B cell (primary cell): ENCODE measurements at regions not wholly inside any gene's neighbourhood (a gene's known extent, or its start where the extent isn't known, plus 50 kb on each side); places are given as distances from the start of the nearest gene placed in this dataset.

Experiments used
- ATAC-seq: fragments of 200-7000 bp; cut with Tn5 transposase; one replicate; pipeline ENCODE4 v1.10.0; 2021; ENCODE audit warnings: low read depth, mild to moderate bottlenecking, moderate number of reproducible peaks, moderate library complexity
- CTCF ChIA-PET: fragments of 350-600 bp; sonication (Branson Sonifier 250); formaldehyde crosslinking; loops from one replicate; lab custom pipeline; 2021; ENCODE audit warnings: antibody characterized with exemption, inconsistent platforms; lab: Charles Lee
- POLR2A ChIA-PET: fragments of 350-600 bp; sonication (Branson Sonifier 250); formaldehyde crosslinking; loops from one replicate; lab custom pipeline; 2021; ENCODE audit warnings: antibody characterized with exemption; lab: Charles Lee
- DNase-seq: peaks from one replicate; pipeline ENCODE4 v3.0.0; 2013
- H2AFZ ChIP-seq: 2 replicates; pipeline ENCODE4 v1.6.1; 2012; ENCODE audit warnings: mild to moderate bottlenecking, low read depth, low read length; ENCODE audit not compliant: insufficient read depth, poor library complexity, severe bottlenecking
- H3K27ac ChIP-seq, 2 donors: 1 replicate in 1 of 2; 2 replicates in 1 of 2; pipeline ENCODE4 v1.5.1; 2012 to 2013; ENCODE audit warnings: low read length in 2 of 2, mild to moderate bottlenecking in 2 of 2, moderate library complexity in 1 of 2
- H3K27me3 ChIP-seq, 4 experiments: fragments of 200-600 bp in 1 of 4; sonication (generic) in 1 of 4; replicated peaks in 1 of 4; 1 replicate in 2 of 4; 2 replicates in 2 of 4; pipeline versions ENCODE4 v1.6.1 to v1.7.0; 2013 to 2016; ENCODE audit warnings: low read length in 3 of 4, mild to moderate bottlenecking in 2 of 4, mixed read lengths in 1 of 4, moderate library complexity in 1 of 4; ENCODE audit not compliant: insufficient read depth in 4 of 4, control insufficient read depth in 3 of 4; ENCODE audit errors: control extremely low read depth in 1 of 4
- H3K36me3 ChIP-seq, 2 experiments: replicated peaks in 1 of 2; 1 replicate in 1 of 2; 2 replicates in 1 of 2; pipeline versions ENCODE4 v1.6.1 to v1.7.1; 2013; ENCODE audit warnings: low read length in 1 of 2; ENCODE audit not compliant: insufficient read depth in 2 of 2, control insufficient read depth in 1 of 2; ENCODE audit errors: control extremely low read depth in 1 of 2, extremely low read depth in 1 of 2
- H3K4me1 ChIP-seq, 2 donors: fragments of 200-600 bp in 1 of 2; sonication (generic) in 1 of 2; 1 replicate in 1 of 2; 2 replicates in 1 of 2; pipeline versions ENCODE4 v1.5.1 to v1.6.1; 2013 to 2017; ENCODE audit warnings: low read length in 2 of 2; ENCODE audit not compliant: control insufficient read depth in 2 of 2, insufficient read depth in 2 of 2
- H3K4me2 ChIP-seq: replicated peaks from 2 replicates; pipeline ENCODE3; 2012; ENCODE audit warnings: mild to moderate bottlenecking, low read depth, low read length; ENCODE audit not compliant: poor library complexity, severe bottlenecking
- H3K4me3 ChIP-seq, 5 experiments: fragments of 200-600 bp in 1 of 5; sonication (generic) in 1 of 5; 1 replicate in 3 of 5; 2 replicates in 2 of 5; pipeline versions ENCODE4 v1.5.1 to v1.7.0; 2011 to 2016; ENCODE audit warnings: low read length in 4 of 5, mild to moderate bottlenecking in 4 of 5, low read depth in 2 of 5, control low read depth in 1 of 5, moderate library complexity in 1 of 5; ENCODE audit not compliant: insufficient read depth in 1 of 5; ENCODE audit errors: control extremely low read depth in 1 of 5, extremely low read depth in 1 of 5
- H3K79me2 ChIP-seq: fragments of 200-600 bp; sonication (generic); one replicate; pipeline ENCODE4 v1.6.0; 2016; ENCODE audit warnings: low read length; ENCODE audit not compliant: control insufficient read depth, insufficient read depth
- H3K9ac ChIP-seq: fragments of 200-600 bp; sonication (generic); 2 replicates; pipeline ENCODE4 v1.6.1; 2017; ENCODE audit warnings: mild to moderate bottlenecking, low read length, moderate library complexity
- H3K9me3 ChIP-seq, 3 donors: one replicate each; pipeline versions ENCODE4 v1.6.1 to v1.7.1; 2013; ENCODE audit warnings: low read length in 2 of 3; ENCODE audit not compliant: control insufficient read depth in 2 of 3, insufficient read depth in 1 of 3; ENCODE audit errors: control extremely low read depth in 1 of 3
- H4K20me1 ChIP-seq: 2 replicates; pipeline ENCODE4 v1.6.0; 2012; ENCODE audit warnings: mild to moderate bottlenecking, low read length; ENCODE audit not compliant: insufficient read depth, control insufficient read depth, poor library complexity, severe bottlenecking
- H3K27ac Mint-ChIP-seq: one replicate; pipeline ENCODE4 v1.8.0; 2021; ENCODE audit warnings: mixed read lengths
- H3K27me3 Mint-ChIP-seq: one replicate; pipeline ENCODE4 v1.8.0; 2021; ENCODE audit warnings: mixed read lengths
- H3K4me1 Mint-ChIP-seq: one replicate; pipeline ENCODE4 v1.8.0; 2021; ENCODE audit warnings: mixed read lengths
- H3K4me3 Mint-ChIP-seq: one replicate; pipeline ENCODE4 v1.8.0; 2021; ENCODE audit warnings: mixed read lengths
- H3K9me3 Mint-ChIP-seq: one replicate; pipeline ENCODE4 v1.8.0; 2022; ENCODE audit warnings: mixed read lengths; ENCODE audit not compliant: insufficient read depth
- EZH2 ChIP-seq: IDR thresholded peaks from 2 replicates; pipeline ENCODE4 v1.6.1; 2012; ENCODE audit warnings: borderline replicate concordance, low read depth, mild to moderate bottlenecking, moderate library complexity, low read length; ENCODE audit not compliant: insufficient read depth, poor library complexity, severe bottlenecking
- whole genome bisulfite sequencing: methylation state at CpG from one replicate; pipeline ENCODE4 v1.1.5; 2013; ENCODE audit warnings: missing lambda C conversion rate; ENCODE audit not compliant: insufficient coverage; 5-methylcytosine and 5-hydroxymethylcytosine counted together
- intact Hi-C: fragments of 100-400 bp; cut with micrococcal nuclease; formaldehyde crosslinking; loops from one replicate; pipeline ENCODE4 v1.10.0; 2022
- TF ChIP-seq, protein P1 (sequence below): fragments of 200-600 bp; IDR thresholded peaks from one replicate; pipeline ENCODE4 v1.8.0; 2022; ENCODE audit warnings: antibody characterized with exemption, mild to moderate bottlenecking

DNA sequence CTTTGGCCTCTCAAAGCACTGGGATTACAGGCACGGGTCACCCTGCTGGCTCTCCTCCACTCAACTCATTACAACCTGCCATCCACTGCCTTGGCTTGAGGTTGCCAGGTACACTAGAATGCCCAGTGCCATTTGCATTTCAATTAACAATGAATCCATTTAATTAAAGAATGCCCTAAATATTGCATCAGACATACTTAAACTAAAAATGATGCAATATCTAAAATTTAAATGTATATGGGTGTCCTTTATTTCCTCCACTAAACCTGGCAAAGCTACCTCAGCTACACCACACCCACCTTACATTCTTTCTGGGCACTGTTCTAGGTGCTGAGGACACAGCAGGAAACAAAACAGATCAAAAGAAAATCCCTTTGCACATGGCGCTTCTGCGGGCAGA lies 382.2 kb upstream of the ZFHX3 start:
- no peak overlapping the region for H3K4me2 ChIP-seq
- intact Hi-C loops, result no loop called here
- peaks cover 3% of the 10 kb centered on the region for H3K9me3 Mint-ChIP-seq
- WGBS, result 86% methylated on average over 1 of the region's 3 CpGs
- peaks cover 4% of the 10 kb centered on the region for H3K27me3 Mint-ChIP-seq
- H3K4me3 ChIP-seq, result no peak overlapping the region
- H3K27me3 ChIP-seq, result no peaks in the 10 kb centered on the region
- H3K9ac ChIP-seq, result no peak overlapping the region
- H4K20me1 ChIP-seq, result no peaks in the 10 kb centered on the region
- no peak overlapping the region for H3K4me3 Mint-ChIP-seq
- peaks cover 0 to 8% (median 0%) of the 10 kb centered on the region in 3 donors for H3K9me3 ChIP-seq
- no peak overlapping the region for H3K27ac ChIP-seq
- DNase-seq (no peak), ATAC-seq (no peak)
- H2AFZ ChIP-seq, result no peak overlapping the region
- ChIA-PET POLR2A (no interaction called here), CTCF (no interaction called here)
- no peaks in the 10 kb centered on the region for H3K79me2 ChIP-seq
- no peak overlapping the region for H3K27ac Mint-ChIP-seq
- no peaks in the 10 kb centered on the region for H3K4me1 Mint-ChIP-seq
- H3K36me3 ChIP-seq, result no peaks in the 10 kb centered on the region
- no peak for TF ChIP-seq EZH2
- TF ChIP-seq, protein P1, sequence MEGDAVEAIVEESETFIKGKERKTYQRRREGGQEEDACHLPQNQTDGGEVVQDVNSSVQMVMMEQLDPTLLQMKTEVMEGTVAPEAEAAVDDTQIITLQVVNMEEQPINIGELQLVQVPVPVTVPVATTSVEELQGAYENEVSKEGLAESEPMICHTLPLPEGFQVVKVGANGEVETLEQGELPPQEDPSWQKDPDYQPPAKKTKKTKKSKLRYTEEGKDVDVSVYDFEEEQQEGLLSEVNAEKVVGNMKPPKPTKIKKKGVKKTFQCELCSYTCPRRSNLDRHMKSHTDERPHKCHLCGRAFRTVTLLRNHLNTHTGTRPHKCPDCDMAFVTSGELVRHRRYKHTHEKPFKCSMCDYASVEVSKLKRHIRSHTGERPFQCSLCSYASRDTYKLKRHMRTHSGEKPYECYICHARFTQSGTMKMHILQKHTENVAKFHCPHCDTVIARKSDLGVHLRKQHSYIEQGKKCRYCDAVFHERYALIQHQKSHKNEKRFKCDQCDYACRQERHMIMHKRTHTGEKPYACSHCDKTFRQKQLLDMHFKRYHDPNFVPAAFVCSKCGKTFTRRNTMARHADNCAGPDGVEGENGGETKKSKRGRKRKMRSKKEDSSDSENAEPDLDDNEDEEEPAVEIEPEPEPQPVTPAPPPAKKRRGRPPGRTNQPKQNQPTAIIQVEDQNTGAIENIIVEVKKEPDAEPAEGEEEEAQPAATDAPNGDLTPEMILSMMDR, result no peak
- no peaks in the 10 kb centered on the region for H3K4me1 ChIP-seq

DNA sequence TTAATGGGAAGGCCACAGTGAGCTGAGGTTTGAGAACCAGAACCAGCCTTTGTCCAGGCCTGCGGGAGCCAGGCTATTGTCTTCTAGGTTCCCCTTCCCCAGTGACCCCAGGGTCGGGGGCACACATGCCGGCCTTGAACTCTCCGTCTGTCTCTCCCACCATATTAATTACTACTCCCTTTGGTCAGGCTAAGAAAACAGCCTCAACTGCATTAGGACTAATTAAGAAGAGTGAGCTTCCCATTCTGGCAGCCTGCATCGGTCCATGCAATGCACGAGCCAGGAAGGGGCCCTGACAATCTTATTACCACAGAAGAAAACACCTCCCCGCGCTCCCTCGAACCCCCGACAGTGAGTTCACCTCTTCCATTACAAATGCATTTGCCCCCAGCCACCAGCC lies 380.2 kb upstream of the ZFHX3 start:
- no peaks in the 10 kb centered on the region for H3K4me1 Mint-ChIP-seq
- Histone ChIP-seq H3K27me3 (no peaks in the 10 kb centered on the region), H3K36me3 (no peaks in the 10 kb centered on the region), H2AFZ (no peak overlapping the region), H3K9ac (no peak overlapping the region), H3K4me1 (no peaks in the 10 kb centered on the region), H3K9me3 (peaks cover 0 to 5% (median 0%) of the 10 kb centered on the region in 3 donors), H3K4me2 (no peak overlapping the region), H3K27ac (no peak overlapping the region), H3K79me2 (no peaks in the 10 kb centered on the region), H3K4me3 (no peak overlapping the region), H4K20me1 (no peaks in the 10 kb centered on the region)
- H3K4me3 Mint-ChIP-seq, result no peak overlapping the region
- intact Hi-C loops, result no loop called here
- no peak overlapping the region for H3K27ac Mint-ChIP-seq
- H3K9me3 Mint-ChIP-seq, result peaks cover 3% of the 10 kb centered on the region
- ChIA-PET POLR2A (no interaction called here), CTCF (no interaction called here)
- H3K27me3 Mint-ChIP-seq, result no peaks in the 10 kb centered on the region
- WGBS, result 93% methylated on average over 8 of the region's 10 CpGs
- ATAC-seq (no peak), DNase-seq (no peak)
- no peak for TF ChIP-seq EZH2
- TF ChIP-seq, protein P1, result no peak
